ENCODE measurements at regions not wholly inside any gene's neighbourhood (a gene's known extent, or its start where the extent isn't known, plus 50 kb on each side); places are given as distances from the start of the nearest gene placed in this dataset.
A peak's percentile ranks its signal among the peaks of the same experiment; 100 is the strongest.
"Not testable (repeated sequence)": the region's sequence is repeated elsewhere in the genome, so short reads cannot be mapped to it uniquely, and the experiment has no call there.

GRCh38 chrX:128623361-128623760 is 571.2 kb upstream of the ACTRT1 start:
- TF ChIP-seq CTCF (IDR thresholded peaks at IDR 0.05; ENCODE audit: borderline replicate concordance, extremely low read depth, insufficient read depth): no peak
- DNase-seq (peak in 1 of 5 donors; percentile 44), FAIRE-seq (no peak)
- no peak overlapping the region for H3K9ac ChIP-seq (ENCODE audit: low read length in 3 of 3)
- intact Hi-C loops (cut with DNase I): no loop called here
- no peaks in the 10 kb centered on the region for H3K36me3 ChIP-seq (ENCODE audit: control insufficient read depth in 2 of 3, insufficient read depth in 3 of 3, low read length in 3 of 3)
- H3K4me1 ChIP-seq (ENCODE audit: control insufficient read depth in 2 of 3, insufficient read depth in 2 of 3, low read depth in 1 of 3, low read length in 3 of 3): no peaks in the 10 kb centered on the region
- H3K27me3 ChIP-seq (ENCODE audit: control insufficient read depth, insufficient read depth, low read length): no peaks in the 10 kb centered on the region
- H3K4me3 ChIP-seq (ENCODE audit: low read length in 3 of 3): no peak overlapping the region
- no peak overlapping the region for H3K27ac ChIP-seq (ENCODE audit: low read depth in 2 of 2, low read length in 2 of 2)
- no peaks in the 10 kb centered on the region for H3K9me3 ChIP-seq (ENCODE audit: control insufficient read depth in 2 of 3, insufficient read depth in 1 of 3, low read length in 3 of 3)

GRCh38 chrX:128622296-128622695 is 570.1 kb upstream of the ACTRT1 start:
- H3K27ac ChIP-seq (ENCODE audit: low read depth in 2 of 2, low read length in 2 of 2): no peak overlapping the region
- H3K36me3 ChIP-seq (ENCODE audit: control insufficient read depth in 2 of 3, insufficient read depth in 3 of 3, low read length in 3 of 3): no peaks in the 10 kb centered on the region
- H3K9ac ChIP-seq (ENCODE audit: low read length in 3 of 3): no peak overlapping the region
- H3K4me1 ChIP-seq (ENCODE audit: control insufficient read depth in 2 of 3, insufficient read depth in 2 of 3, low read depth in 1 of 3, low read length in 3 of 3): no peaks in the 10 kb centered on the region
- intact Hi-C loops (cut with DNase I): no loop called here
- no peak for FAIRE-seq
- no peak overlapping the region for H3K4me3 ChIP-seq (ENCODE audit: low read length in 3 of 3)
- DNase-seq: peak in 1 of 5 donors; percentile 35
- TF ChIP-seq CTCF (IDR thresholded peaks at IDR 0.05; ENCODE audit: borderline replicate concordance, extremely low read depth, insufficient read depth): no peak
- H3K9me3 ChIP-seq (ENCODE audit: control insufficient read depth in 2 of 3, insufficient read depth in 1 of 3, low read length in 3 of 3): no peaks in the 10 kb centered on the region
- no peaks in the 10 kb centered on the region for H3K27me3 ChIP-seq (ENCODE audit: control insufficient read depth, insufficient read depth, low read length)

- DNase-seq: no peak
- no peak for FAIRE-seq
- H3K27me3 ChIP-seq (ENCODE audit: control insufficient read depth, insufficient read depth, low read length): no peaks in the 10 kb centered on the region
- no peak for TF ChIP-seq CTCF (IDR thresholded peaks at IDR 0.05; ENCODE audit: borderline replicate concordance, extremely low read depth, insufficient read depth)
- no peaks in the 10 kb centered on the region for H3K36me3 ChIP-seq (ENCODE audit: control insufficient read depth in 2 of 3, insufficient read depth in 3 of 3, low read length in 3 of 3)
- no peaks in the 10 kb centered on the region for H3K9me3 ChIP-seq (ENCODE audit: control insufficient read depth in 2 of 3, insufficient read depth in 1 of 3, low read length in 3 of 3)
- no peak overlapping the region for H3K9ac ChIP-seq (ENCODE audit: low read length in 3 of 3)
- intact Hi-C loops (cut with DNase I): no loop called here
- no peak overlapping the region for H3K4me3 ChIP-seq (ENCODE audit: low read length in 3 of 3)
- H3K27ac ChIP-seq (ENCODE audit: low read depth in 2 of 2, low read length in 2 of 2): no peak overlapping the region
- no peaks in the 10 kb centered on the region for H3K4me1 ChIP-seq (ENCODE audit: control insufficient read depth in 2 of 3, insufficient read depth in 2 of 3, low read depth in 1 of 3, low read length in 3 of 3)
Measured at GRCh38 chrX:128619490-128619889, 567.3 kb upstream of the ACTRT1 start.

- Histone ChIP-seq H3K27me3 (ENCODE audit: control insufficient read depth, insufficient read depth, low read length) (no peaks in the 10 kb centered on the region), H3K9ac (ENCODE audit: low read length in 3 of 3) (no peak overlapping the region), H3K36me3 (ENCODE audit: control insufficient read depth in 2 of 3, insufficient read depth in 3 of 3, low read length in 3 of 3) (no peaks in the 10 kb centered on the region), H3K4me1 (ENCODE audit: control insufficient read depth in 2 of 3, insufficient read depth in 2 of 3, low read depth in 1 of 3, low read length in 3 of 3) (no peaks in the 10 kb centered on the region), H3K9me3 (ENCODE audit: control insufficient read depth in 2 of 3, insufficient read depth in 1 of 3, low read length in 3 of 3) (no peaks in the 10 kb centered on the region), H3K27ac (ENCODE audit: low read depth in 2 of 2, low read length in 2 of 2) (no peak overlapping the region), H3K4me3 (ENCODE audit: low read length in 3 of 3) (no peak overlapping the region)
- FAIRE-seq: no peak
- no peak for TF ChIP-seq CTCF (IDR thresholded peaks at IDR 0.05; ENCODE audit: borderline replicate concordance, extremely low read depth, insufficient read depth)
- no peak for DNase-seq
- intact Hi-C loops (cut with DNase I): no loop called here
Measured at GRCh38 chrX:128616933-128617332, 564.7 kb upstream of the ACTRT1 start.

GRCh38 chrX:128606817-128607216 is 554.6 kb upstream of the ACTRT1 start:
- H3K27me3 ChIP-seq (ENCODE audit: control insufficient read depth, insufficient read depth, low read length); DNase-seq; H3K4me3 ChIP-seq (ENCODE audit: low read length in 3 of 3); intact Hi-C loops (cut with DNase I); FAIRE-seq; H3K9ac ChIP-seq (ENCODE audit: low read length in 3 of 3); H3K4me1 ChIP-seq (ENCODE audit: control insufficient read depth in 2 of 3, insufficient read depth in 2 of 3, low read depth in 1 of 3, low read length in 3 of 3); H3K27ac ChIP-seq (ENCODE audit: low read depth in 2 of 2, low read length in 2 of 2); H3K36me3 ChIP-seq (ENCODE audit: control insufficient read depth in 2 of 3, insufficient read depth in 3 of 3, low read length in 3 of 3); H3K9me3 ChIP-seq (ENCODE audit: control insufficient read depth in 2 of 3, insufficient read depth in 1 of 3, low read length in 3 of 3): not testable (repeated sequence)

- DNase-seq; H3K4me1 ChIP-seq (ENCODE audit: control insufficient read depth in 2 of 3, insufficient read depth in 2 of 3, low read depth in 1 of 3, low read length in 3 of 3); H3K27me3 ChIP-seq (ENCODE audit: control insufficient read depth, insufficient read depth, low read length); H3K9me3 ChIP-seq (ENCODE audit: control insufficient read depth in 2 of 3, insufficient read depth in 1 of 3, low read length in 3 of 3); H3K36me3 ChIP-seq (ENCODE audit: control insufficient read depth in 2 of 3, insufficient read depth in 3 of 3, low read length in 3 of 3); intact Hi-C loops (cut with DNase I); FAIRE-seq; H3K9ac ChIP-seq (ENCODE audit: low read length in 3 of 3); H3K27ac ChIP-seq (ENCODE audit: low read depth in 2 of 2, low read length in 2 of 2); H3K4me3 ChIP-seq (ENCODE audit: low read length in 3 of 3): not testable (repeated sequence)
Measured at GRCh38 chrX:128606357-128606756, 554.2 kb upstream of the ACTRT1 start.

Measured in kidney (tissue), 13 donors.